HG03342 (cell line): ENCODE measurements at regions not wholly inside any gene's neighbourhood (a gene's known extent, or its start where the extent isn't known, plus 50 kb on each side); places are given as distances from the start of the nearest gene placed in this dataset.
"Not testable (repeated sequence)": the region's sequence is repeated elsewhere in the genome, so short reads cannot be mapped to it uniquely, and the experiment has no call there.

Experiments used
- ATAC-seq: cut with Tn5 transposase; IDR thresholded peaks from one replicate; pipeline ENCODE4 v1.9.1; 2021; ENCODE audit warnings: mild to moderate bottlenecking, moderate library complexity; ENCODE audit not compliant: unreplicated experiment

GRCh38 chr5:12902611-12903010 lies 998.4 kb upstream of the CTNND2 start:
- ATAC-seq, result no peak

GRCh38 chr5:12901696-12902095 lies 997.5 kb upstream of the CTNND2 start:
- no peak for ATAC-seq

GRCh38 chr5:12896086-12896485 lies 991.8 kb upstream of the CTNND2 start:
- ATAC-seq, result no peak

- no peak for ATAC-seq
Observed at GRCh38 chr5:12885018-12885417, 980.8 kb upstream of the CTNND2 start.

- no peak for ATAC-seq
Observed at GRCh38 chr5:12883395-12883794, 979.1 kb upstream of the CTNND2 start.

GRCh38 chr5:12876541-12877298 lies 972.5 kb upstream of the CTNND2 start:
- no peak for ATAC-seq

DNA sequence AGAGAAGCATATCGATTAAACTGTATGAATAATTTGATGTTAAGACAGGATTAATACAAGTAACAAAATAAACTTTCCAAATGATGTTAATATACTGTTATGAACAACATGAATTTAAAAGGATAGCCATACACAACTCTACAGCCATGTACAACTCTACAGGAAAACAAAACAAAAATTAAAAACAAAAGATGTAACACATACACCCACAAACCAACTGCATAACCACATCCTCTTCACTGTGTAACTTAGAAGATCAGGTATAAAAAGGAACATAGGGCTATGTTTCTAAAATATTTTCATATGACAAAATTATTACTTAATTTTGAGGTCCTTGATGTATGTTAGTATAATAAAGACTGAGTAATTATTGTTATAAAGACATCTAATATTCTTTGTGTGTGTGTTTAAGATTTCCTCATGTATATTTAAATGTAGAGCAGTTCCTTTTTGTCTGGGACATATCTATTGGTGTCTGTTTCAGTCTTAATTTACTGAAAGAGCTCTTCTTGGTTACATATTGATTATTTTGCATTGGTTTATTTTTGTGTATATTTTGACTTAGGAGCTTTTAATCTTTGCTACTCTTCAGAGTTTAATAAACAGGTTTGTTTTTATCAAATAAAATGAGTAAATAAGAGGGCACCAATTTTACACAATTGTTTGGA lies 966.8 kb upstream of the CTNND2 start:
- ATAC-seq, result no peak

DNA sequence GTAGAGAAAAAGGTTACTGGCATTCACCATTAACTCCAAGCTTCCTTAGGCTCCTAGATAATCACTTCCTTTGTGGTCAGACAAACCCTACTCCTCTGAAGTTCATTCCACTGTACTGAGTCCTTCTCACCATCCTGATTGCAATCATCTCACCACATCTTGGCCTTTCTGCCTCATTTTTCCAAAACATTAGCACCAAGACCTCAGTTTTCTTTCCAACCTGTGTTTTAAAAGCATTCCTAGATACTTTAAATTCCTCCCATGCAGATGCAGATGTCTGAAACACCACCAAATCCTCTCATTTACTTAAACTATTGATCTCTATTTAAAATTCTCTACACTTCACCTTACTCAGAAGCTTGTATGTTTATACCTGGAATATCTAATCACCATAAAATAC lies 961.3 kb upstream of the CTNND2 start:
- ATAC-seq, result no peak

DNA sequence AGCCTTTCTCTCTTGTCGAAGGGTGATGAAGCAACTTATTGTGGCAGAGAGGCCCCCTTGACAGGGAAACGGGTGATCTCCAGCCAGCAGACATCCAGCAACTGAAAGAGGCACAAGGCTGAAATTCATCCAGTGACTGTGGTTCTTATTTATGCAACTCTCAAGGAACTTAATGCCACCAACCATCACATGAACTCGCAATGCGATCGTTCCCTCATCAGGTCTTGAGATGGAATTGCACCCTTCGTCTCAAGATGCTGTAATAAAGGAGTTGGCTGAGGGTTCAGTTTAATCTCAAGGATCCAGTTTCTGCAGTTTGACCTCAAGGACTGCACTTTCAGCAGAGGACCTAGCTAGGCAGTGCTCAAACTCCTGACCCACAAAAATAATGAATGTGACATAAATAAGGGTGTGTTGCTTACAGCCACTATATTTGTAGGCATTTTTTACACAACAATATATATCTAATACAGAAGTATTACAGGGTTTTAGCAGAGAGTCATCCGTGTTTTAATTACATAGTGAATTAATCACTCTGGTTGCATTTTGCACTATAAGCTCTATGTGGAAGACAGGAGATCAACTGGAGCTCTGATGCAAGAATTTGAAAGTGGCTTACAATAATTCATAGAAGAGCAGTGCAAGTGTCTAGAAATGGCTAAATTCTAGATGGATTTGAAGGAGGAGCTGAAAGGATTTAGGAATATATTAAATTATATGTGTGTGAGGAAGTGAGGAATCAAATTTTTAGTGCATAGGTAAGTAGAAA lies 957.8 kb upstream of the CTNND2 start:
- no peak for ATAC-seq

- ATAC-seq, result not testable (repeated sequence)
Observed at GRCh38 chr5:12856105-12856504, 951.9 kb upstream of the CTNND2 start.

GRCh38 chr5:12854386-12854785 lies 950.1 kb upstream of the CTNND2 start:
- no peak for ATAC-seq

- ATAC-seq, result no peak
Observed at GRCh38 chr5:12851761-12852160, 947.5 kb upstream of the CTNND2 start.

DNA sequence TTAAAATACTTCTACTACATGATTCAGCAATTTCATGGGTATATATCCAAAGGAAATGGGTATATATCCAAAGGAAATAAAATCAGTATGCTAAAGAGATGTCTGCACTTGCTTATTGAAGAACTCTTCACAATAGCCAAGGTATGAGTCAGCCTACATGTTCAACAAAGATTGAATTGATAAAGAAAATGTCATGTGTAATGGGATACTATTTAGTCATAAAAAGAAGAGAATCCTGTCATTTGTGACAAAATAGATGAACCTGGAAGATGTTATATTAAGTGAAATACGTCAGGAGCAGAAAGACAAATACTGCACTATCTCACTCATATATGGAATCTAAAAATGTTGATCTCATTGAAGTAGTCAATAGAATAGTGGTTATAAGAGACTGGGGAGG lies 944.5 kb upstream of the CTNND2 start:
- ATAC-seq, result no peak

DNA sequence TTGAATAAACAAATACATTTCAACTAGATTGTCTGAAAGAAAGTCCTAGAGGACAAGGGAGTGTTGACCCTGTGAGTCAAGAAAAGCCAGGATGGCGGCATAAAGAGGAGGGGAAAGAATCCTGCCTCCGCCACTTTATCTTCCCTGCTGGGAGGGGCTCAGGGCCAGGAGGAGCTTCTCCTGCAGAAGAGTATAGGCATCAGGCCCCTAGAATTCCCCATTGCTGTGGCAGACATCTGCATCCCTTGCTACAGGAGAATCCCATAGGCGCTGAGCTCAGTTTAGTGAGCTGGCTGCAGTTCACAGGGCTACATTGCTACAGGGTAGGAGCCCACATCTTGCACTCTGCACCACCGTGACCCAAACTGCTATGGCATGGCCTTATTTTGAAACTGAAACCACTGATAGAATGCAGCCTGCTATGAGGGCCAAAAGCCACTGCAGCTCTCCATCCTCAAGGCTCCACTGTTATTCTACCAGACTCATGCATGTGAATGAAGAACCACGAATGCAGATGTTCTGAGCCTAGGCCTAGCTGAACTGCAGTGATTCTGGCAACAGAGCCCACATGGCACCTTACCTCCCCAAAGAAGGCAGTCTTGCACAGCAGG lies 941.4 kb upstream of the CTNND2 start:
- ATAC-seq, result no peak

- no peak for ATAC-seq
Observed at GRCh38 chr5:12840972-12841371, 936.7 kb upstream of the CTNND2 start.

- no peak for ATAC-seq
Observed at GRCh38 chr5:12837592-12837991, 933.3 kb upstream of the CTNND2 start.

GRCh38 chr5:12825163-12825562 lies 920.9 kb upstream of the CTNND2 start:
- ATAC-seq, result no peak

DNA sequence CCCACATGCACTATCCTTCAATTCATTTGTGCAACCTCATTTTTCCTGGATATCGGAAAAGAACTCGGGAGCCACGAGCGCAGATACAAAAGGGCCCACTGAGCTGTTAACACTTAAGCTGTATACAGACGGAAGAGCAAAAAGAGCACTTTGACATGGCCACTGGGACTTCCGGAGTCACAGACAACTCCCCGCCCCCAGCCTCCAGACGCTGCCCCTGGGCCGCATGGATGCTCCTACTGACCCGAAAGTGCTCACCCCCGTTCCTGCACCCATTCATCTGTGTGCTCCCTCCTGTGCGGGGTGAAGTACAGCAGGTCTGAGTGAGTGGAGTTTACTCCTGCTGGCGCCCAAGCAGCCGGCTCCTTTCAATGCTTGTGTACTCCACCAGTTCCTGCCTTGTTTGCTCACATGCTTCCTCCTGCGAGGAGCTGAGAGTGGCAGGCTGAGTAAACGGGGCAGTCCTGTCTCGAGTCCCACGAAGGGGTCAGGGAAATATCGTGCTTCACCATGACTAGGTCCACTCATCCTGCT lies 901.0 kb upstream of the CTNND2 start:
- ATAC-seq, result no peak

- no peak for ATAC-seq
Observed at GRCh38 chr5:12799165-12799564, 894.9 kb upstream of the CTNND2 start.

DNA sequence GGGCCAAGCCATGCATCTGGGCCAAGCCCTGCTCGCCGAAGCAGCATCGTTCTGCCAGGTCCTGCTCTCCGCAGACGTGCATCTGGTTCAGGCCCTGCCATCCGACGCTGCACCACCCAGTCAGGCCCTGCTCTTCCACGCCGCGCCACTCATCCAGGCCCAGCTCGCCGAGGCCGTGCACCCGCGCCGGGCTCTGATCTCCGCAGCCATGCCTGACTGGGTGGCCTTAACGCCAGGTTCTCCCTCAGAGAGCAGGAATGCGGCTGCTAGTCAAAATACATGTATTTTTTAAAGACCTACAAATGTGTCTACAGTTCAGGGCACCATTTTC lies 891.1 kb upstream of the CTNND2 start:
- ATAC-seq, result no peak
